NCI-H1092 (cell line): ENCODE measurements at regions not wholly inside any gene's neighbourhood (a gene's known extent, or its start where the extent isn't known, plus 50 kb on each side); places are given as distances from the start of the nearest gene placed in this dataset.
A peak's percentile ranks its signal among the peaks of the same experiment; 100 is the strongest.

Experiments
- DNase-seq: peaks from one replicate; lab custom pipeline; 2025; lab: John Stamatoyannopoulos, UW

DNA sequence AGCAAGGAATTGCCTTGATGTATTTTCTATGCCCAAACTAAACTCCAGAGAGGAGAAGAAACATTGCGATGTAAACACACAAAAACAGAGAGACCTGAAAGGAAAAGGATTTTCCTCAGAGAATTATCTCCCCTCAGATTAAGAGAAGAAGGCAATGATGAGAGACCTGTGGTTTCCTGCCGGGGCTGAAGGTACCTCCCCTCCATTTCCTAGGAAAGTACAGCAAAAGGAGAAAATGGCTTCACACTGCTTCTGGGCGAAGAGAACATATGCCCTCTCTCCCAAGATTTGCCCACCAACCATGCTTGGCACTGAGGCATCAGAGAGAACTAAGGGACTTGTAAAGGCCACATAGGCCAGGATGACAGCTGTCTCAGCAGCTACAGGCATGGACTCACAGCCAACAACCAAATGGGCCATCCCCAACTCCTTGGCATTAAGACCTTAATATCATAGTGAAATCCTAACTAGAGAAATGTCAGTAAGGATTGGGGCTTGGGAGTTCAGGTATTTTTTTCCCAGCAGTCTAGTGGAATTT lies 523.0 kb downstream of the PTPRC start:
- no peak for DNase-seq

DNA sequence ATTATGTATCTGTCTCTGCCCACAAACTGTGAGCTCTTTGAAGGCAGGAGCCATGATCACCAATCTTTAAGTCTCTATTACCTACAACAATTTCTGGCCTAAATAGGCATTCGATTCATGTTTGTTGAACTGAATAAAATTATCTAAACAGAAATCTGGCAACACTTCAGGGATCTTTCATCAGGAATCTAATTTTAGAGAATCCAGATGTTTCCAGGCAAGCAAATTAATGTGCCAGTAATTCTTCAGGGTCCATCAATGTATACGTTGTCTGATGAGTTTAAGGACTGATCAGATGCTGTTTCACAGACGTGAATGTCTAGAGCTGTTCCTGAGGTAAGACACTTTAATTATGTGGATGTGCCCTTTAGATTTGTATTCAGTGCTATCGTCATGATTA lies 524.4 kb downstream of the PTPRC start:
- no peak for DNase-seq

DNA sequence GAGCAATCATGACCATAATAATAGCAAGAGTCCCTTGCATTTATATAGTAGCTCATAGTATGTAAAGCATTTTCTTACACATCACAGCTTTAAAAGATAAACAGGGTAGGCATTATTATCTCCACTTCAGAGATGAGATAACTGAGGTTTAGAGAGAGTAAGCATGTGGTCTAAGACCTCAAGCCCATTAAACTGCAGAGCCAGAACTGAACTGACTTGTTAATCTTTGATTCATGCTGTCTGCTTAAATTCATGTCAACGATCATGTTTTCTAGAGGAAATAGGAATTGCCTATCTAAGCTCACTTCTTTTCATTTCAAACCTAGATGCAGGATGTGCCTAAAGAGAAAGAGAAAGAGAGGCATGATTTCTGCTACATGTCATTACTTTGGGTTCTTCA lies 524.8 kb downstream of the PTPRC start:
- no peak for DNase-seq

DNA sequence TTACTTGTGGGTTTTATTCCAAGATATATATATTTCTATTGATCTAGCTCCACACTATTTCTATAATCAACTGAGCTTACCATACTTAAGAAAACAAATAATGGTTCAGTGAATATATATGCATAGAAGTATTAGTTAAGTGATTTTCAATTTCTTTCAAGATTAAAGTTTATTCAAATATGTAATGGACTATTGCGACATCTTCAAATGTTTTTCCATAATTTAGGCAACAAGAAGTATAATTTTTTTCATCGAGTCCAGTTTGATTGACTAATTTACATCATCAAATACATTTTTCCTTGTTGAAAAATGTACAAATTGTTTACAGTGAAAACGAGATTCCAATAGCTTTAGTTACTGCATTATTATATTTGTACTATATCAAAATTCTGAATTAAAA lies 528.6 kb downstream of the PTPRC start:
- DNase-seq: no peak

DNA sequence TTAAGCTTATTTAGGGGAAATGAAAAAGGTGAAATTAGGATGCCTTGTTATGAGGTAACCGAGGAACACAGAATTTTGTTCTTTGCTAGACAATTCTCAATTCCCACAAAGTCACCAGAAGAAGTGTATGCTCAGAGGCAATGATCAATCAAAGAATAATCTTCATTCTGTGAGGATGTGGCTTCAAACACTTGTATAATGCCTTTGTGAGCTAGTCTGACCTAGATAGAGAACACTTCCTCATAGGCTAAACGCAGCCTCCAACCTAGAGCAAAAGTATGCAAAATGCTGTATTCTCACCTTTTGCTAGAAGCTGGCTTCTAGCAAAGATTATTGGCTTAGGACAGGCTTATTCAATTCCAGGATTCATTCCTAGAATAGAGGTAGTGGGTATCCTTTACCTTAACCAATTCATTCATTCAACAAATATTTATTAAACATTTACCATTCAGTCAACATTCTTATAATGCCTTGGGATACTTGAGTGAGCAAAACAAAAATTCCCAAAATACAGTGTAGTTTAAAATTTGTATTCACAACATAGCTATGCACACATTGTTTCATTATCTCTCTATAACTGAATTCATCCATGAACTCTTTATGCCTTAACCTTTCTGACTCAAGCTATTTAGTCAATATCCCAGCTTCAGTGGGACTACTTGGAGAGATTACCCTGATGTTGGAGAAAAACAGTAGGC lies 530.2 kb downstream of the PTPRC start:
- DNase-seq: no peak

GRCh38 chr1:199170711-199171110 lies 531.9 kb downstream of the PTPRC start:
- no peak for DNase-seq

DNA sequence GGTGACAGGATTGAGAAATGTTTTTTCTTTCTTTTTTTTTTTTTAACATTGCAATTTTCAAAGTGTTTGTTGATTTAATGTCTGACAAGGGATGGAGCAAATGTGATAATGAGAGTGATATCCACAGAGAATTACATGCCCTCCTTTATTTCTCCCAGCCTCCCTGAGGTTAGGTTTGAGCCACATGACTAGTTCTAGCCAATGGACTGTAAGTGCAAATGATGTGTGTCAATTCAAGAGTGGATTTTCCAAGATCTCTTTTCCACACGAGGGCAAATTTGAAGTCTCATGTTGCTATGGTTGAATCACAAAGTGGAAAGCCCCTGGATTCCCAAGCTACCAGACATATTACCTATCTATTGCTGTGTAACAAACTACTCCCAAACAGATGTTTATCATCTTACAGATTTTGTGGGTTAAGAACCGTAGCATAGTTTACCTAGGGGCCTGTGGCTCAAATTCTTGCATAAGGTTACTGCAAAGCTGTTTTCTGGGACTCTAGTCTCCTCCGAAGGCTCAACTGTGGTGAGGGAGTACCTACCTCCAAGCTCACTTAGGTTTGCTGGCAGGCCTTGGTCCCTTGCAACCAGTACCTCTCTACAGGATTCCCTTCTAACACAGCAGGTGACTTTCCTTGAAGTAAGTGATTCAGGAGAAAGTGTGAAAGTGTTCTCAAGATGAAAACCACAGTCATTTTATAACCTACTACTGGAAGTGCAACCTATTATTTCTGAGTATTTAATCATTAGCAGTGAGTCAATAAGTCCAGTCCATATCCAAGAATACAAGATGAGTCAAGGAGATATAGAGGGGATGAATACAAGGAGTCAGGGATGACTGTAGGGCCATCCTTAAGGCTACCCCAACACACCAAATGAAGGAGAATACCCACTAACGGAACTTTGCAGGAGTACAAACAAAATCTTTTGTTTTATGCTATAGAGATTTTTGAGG lies 533.6 kb downstream of the PTPRC start:
- DNase-seq: no peak

GRCh38 chr1:199173356-199173755 lies 534.5 kb downstream of the PTPRC start:
- no peak for DNase-seq

GRCh38 chr1:199174336-199174735 lies 535.5 kb downstream of the PTPRC start:
- DNase-seq: no peak

- DNase-seq: no peak
Observed at GRCh38 chr1:199176713-199177112, 537.9 kb downstream of the PTPRC start.

DNA sequence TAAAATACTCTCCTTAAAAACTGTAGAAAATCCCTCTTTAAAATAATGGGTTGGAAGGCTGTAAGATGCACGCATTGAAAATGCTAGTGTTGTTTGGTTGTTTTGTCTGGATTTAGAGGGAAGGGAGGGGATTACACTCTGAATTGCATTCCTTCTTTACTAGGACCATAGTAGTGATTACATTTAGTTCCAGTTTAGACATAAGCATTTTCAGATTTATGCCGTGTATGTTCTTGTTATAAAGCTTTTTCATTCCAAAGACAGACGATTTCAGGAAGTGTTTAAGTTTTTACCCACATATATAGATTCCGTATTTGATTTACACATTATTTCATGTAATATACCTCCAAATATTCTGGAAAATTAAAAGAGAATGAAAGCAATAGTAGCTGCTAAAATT lies 538.4 kb downstream of the PTPRC start:
- no peak for DNase-seq

DNA sequence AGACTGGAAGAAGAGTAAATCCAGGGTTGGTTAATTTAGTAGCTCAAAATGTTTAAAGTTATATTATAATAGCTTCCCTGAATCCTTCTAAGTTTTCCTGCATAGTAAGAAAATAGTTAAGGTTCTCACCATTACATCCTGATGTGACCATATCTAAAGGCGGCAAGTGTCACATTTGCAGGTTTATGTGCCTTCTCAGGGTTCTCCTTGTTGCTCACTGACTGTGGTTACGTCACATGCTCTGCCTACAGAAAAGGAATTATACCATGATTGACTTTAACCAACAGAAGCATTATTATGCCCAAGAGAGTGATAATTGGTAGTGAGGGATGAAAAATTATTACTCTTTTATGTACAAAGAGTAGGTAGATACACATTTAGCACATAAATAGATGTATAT lies 539.8 kb downstream of the PTPRC start:
- no peak for DNase-seq

GRCh38 chr1:199182186-199182843 lies 543.5 kb downstream of the PTPRC start:
- no peak for DNase-seq

GRCh38 chr1:199184180-199184579 lies 545.3 kb downstream of the PTPRC start:
- DNase-seq: no peak

DNA sequence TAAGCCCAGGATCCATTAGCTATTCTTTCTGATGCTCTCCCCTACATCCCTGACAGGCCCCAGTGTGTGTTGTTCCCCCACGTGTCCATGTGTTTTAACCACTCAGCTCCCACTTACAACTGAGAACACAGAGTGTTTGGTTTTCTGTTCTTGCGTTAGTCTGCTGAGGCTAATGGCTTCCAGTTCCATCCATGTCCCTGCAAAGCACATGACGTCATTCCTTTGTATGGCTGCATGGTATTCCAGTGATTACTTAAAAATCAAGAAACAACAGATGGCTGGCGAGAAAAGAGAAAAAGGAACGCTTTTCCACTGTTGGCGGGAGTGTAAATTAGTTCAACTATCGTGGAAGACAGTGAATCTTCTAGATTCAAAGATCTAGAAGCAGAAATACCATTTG lies 556.0 kb downstream of the PTPRC start:
- no peak for DNase-seq

DNA sequence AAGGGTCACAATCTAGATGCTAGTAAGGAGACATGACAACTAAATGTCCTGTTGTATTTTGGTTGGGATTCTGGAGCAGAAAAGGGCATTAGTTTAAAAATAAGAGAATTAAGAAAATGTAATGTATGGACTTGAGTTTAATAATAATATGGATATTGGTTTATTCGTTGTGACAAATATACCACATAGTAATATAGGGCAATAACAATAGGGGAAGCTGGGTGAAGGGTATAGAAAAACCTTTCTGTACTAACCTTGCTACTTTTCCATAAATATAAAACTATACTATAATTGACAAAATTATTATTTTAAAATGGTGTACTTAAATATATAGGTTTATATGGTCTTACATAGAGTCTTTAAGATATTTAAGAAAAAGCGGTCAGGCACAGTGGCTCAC lies 558.9 kb downstream of the PTPRC start:
- no peak for DNase-seq

DNA sequence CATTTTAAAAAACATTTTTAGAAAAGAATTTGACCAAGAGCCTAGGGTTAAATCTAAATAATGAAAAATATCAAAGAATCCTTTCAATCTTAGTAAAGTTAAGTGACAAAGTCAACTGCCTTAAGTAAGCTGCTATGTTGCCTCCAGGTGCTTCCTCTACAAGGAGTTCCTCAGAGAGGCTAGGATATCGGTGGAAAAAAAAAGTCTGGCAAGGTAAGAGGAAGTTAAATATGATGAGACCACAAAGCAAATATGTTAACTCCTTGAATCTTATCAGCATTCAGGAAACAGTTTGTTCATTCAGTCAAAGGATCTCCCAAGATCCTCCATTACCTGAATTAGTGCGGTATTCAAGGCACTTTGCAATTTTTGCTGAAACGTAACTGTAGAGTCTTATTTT lies 563.5 kb downstream of the PTPRC start:
- DNase-seq: no peak

GRCh38 chr1:199204231-199204630 lies 565.4 kb downstream of the PTPRC start:
- DNase-seq: no peak

DNA sequence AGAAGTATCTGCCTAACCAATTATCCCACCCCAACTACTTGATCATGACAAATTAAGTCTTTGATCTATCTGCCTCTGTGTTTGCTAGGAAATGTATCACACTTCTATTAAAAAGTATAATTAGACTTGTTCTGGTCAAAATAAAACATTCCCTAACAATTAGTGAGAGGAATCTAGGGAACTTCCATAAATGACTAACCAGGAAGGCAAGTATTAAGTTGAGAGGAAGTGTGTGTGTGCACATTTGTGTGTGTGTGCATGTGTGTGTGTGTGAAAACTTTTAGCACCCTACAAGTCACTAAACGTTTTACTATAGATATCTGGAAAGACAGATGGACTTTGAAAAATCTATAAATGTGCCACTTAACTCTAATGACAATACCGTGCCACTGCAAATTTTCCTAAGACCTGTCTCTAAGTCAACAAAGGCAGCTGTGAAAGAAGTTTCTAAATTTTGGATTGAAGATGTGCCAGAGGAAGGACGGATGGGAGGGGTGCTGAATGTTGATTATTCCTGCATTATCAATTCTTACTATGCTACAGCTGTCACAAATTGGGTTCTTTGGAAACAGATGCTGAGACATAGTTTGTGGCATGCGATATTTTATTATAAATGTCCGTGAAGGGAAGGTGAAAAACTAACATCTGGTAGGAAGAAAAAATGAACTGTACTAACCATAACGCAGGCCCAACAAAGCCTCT lies 567.1 kb downstream of the PTPRC start:
- DNase-seq: no peak

DNA sequence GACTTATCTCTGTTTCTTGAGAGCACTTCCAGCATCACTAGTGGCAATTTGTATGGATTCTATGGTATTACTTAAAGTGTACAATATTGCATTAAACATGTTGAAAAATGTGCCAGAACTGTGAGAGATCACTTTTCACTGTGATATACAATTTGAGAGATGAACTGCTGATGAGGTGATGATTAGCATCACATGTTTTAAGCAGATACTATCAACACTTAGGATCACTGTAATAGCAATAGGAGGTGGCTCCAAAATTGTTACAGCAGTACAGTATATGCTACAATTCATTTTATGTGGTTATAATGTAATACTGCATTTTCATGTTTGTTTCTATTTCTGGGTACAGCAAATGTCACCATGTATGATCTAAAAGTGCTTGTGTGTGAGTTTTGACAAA lies 570.0 kb downstream of the PTPRC start:
- no peak for DNase-seq

- DNase-seq: peak; percentile 6
Observed at GRCh38 chr1:199218065-199218464, 579.2 kb downstream of the PTPRC start.

DNA sequence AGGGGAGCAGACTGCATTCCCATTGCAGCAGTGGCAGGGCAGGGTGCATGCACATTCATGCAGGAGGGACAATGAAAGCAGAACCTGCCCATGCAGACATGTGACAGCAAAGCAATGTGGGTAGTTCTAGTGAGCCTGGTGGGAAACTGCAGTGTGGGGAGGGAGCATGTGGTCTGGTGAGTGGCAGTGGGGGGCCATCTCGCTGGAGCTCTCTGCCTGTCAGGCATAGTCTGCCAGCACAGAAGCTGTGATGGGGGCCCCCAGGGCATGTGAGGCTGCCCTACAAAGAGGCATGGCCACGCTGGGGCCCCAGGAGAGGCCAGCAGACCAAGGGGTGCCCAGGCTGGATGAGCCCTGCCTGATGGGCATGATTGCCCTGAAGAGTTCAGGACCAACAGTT lies 579.7 kb downstream of the PTPRC start:
- DNase-seq: no peak
